ENCODE measurements at regions not wholly inside any gene's neighbourhood (a gene's known extent, or its start where the extent isn't known, plus 50 kb on each side); places are given as distances from the start of the nearest gene placed in this dataset.

- no peak for DNase-seq
Measured at GRCh38 chr10:128429835-128430513, 303.8 kb upstream of the MKI67 start.

GRCh38 chr10:128431083-128431482, 304.9 kb upstream of the MKI67 start:
- DNase-seq, result no peak

- DNase-seq, result no peak
Measured at GRCh38 chr10:128431506-128431905, 305.3 kb upstream of the MKI67 start.

- no peak for DNase-seq
Measured at GRCh38 chr10:128432011-128432410, 305.8 kb upstream of the MKI67 start.

DNA sequence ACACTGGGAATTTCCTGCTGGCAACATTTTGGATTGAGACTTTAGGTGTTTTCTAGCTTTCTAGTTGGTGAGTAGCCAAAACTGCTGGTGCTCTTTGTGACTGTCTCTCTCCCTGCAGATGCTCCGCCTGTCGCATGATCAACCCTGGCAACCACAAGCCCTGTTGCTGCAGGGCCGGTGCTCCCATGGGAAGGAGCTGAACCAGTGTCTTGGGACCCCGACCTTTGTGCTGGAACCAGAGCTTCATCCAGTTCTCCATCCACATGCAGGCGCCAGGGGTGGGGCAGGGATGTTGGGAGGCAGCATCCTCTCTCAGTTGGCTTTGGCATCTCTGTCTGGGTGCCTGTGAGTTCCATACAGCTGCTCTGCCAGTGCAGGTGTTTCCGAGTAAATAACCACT, 306.2 kb upstream of the MKI67 start:
- DNase-seq, result no peak

DNA sequence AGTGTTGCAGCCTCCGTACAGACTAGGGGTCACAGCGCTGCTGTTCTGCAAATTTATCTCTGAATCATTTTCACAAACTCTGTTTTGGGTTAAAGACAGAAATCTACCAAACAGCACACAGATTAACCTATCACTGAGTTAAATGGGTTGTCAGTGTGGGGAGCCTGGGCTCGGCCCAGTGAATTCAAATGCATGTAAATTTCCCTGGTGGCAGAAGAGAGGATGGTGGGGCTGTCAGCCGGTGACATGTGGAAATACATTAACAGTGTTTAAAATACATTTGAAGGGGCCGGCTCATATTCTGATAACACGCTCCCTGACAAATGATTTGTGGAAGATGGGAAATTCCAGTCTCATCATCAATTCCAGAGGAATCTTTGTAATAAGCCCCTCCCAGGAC, 309.6 kb upstream of the MKI67 start:
- no peak for DNase-seq

- DNase-seq, result no peak
Measured at GRCh38 chr10:128437786-128438345, 311.6 kb upstream of the MKI67 start.

- no peak for DNase-seq
Measured at GRCh38 chr10:128438417-128439063, 312.3 kb upstream of the MKI67 start.

DNA sequence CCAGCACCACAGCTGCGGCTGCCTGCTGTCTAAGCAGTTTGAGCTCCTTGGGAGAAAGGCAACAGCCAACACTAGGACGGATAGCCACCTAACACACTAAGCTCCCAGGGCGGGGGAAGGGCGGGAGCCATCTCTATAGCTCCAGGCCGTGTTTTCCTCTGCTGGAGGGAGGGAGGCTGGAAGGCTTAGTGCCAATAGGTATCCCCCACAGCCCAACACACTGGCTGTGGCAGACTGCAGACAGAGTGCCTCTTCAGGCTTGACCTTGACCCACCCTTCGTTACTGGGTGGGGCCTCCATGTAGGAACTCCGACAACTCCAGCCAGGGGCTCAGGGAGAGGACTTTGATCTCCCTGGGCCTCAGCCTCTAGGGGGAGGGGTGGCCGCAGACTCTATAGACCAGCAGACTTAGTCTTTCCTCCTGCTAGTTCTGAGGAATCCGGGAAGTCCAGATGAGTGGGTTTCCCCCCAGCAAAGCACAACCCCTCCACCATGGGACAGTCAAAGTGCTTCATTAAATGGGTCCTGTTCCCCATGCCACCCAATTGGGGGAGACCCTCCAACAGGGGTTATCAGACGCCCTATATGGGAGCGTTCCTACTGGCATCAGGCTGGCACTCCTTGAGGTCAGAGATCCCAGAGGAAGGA, 314.4 kb upstream of the MKI67 start:
- no peak for DNase-seq

DNA sequence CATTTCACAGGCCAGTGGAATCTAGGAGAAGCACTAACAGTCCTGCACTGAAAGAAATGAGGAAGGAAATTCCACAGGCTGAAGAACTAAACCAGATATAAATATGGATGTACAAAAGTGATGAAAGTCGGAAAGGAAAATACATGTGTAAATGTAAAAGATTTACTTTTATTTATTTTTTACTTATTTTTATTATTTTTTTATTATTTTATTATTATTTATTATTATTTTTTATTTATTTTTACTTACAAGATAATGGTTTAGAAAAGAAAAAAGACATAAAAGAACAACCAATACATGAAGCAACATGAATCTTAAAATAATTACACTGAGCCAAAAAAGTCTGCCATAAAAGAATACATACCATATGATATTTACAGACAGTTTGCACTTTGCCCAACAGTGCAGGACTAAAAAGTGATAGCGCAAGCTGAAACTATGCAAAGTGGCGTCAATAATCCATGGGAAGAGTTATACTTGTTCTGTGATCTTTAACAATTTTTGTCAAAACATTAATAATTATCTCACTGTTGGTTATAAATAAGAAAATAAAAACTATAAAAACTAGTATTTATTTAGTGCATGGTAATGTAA, 317.8 kb upstream of the MKI67 start:
- DNase-seq, result no peak

DNA sequence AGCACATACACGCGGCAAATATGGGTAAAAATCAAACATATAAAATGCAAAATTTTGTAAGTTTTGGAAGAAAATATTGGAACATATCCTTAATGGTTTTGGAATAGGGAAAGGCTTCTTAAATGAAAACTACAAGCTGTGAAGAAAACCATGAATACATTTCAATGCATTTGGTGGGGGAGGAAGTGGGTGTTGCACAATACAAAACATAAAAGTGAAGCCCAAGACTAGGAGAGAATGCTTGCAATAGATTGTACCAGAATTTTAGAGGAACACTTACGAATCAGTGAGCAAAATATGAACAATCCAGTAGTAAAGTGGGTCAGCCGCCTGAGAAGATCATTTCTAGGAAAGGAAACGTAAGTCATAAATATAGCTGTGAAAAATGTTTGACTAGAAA, 322.6 kb upstream of the MKI67 start:
- no peak for DNase-seq

GRCh38 chr10:128451879-128452278, 325.7 kb upstream of the MKI67 start:
- peak; percentile 15 for DNase-seq

DNA sequence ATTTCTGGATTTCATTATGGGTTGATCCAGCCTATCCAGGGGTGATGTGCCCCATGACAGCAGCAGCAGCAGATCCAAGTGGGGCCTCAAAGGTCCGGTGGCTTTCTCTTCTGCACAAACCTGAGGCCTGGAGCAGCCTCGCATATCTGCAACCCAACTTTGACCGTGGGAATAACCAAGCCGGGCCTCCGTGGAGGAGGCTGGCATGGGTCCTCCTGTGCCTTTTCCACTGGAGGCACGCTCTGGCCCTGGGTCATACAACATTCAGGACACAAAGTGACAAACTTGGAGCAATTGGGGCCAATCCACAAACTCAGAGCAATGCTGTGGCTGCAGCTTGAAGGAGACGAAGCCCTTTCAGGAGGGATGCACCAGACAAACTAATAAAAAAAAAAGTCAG, 330.0 kb upstream of the MKI67 start:
- no peak for DNase-seq

GRCh38 chr10:128457136-128457535, 330.9 kb upstream of the MKI67 start:
- DNase-seq, result no peak

DNA sequence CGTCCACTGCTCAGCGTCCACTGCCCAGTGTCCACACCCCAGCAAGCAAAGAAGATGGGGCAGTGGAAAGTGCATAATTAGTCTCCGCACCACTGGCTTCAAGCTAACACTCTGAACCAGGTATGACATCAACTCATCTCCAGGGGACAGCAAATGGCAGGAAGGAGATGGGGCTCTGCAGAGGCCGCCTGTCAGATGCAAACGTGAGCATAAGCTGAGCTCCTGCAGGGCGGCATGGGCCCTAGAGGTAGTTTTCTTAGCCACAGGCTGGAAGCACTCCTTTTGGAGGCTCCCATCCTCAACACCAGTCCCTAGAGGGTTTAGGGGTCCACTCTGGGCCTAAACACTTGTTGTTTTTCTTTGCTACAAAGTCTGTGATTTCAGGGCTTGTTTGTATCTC, 335.8 kb upstream of the MKI67 start:
- DNase-seq, result no peak

DNA sequence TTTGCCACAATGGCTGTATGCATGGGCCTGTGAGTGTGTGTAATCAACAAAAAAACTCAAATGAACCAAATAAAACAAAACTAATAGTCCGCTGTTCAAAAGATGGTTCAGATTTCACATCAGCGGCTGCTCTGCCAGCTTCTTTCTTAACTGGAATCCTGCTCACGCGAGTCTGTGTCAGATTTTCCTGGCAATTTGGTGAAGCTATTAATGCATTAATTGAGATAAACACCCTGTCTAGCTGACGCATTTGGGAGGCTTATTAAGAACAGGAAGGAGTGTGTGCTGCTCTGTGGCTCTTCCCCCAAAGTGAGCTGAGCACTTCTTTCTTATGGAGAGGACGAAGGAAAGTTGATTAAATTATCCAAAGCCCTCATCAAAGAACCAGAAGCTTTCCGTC, 336.6 kb upstream of the MKI67 start:
- DNase-seq, result no peak

- DNase-seq, result peak; percentile 58
Measured at GRCh38 chr10:128463991-128464760, 338.0 kb upstream of the MKI67 start.

- no peak for DNase-seq
Measured at GRCh38 chr10:128465697-128466096, 339.5 kb upstream of the MKI67 start.

DNA sequence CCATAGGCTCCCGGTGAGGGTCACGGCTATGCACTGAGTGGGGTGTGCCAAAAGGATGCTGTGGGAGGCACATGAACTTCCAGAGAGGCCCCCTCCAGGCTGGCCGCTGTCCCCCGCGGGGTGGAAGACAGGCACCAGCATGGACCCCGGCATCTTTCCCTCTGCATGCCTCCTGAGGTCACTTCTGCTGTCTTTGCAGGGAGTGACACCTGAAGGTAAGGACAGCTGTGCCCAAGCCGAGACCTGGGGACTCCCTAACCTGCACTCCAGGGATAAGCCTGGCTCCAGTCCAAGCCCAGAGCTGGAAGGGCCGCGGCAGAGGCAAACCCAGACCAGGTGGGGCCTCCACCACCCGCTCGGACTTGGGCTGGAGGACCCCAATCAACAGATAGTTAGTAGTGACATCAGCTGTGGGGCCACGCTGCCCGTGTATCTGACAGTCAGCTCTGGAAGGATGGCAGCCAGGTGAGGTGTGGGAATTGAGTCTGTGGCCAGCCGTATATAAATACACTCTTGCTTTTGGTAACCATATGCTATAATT, 340.7 kb upstream of the MKI67 start:
- DNase-seq, result no peak

DNA sequence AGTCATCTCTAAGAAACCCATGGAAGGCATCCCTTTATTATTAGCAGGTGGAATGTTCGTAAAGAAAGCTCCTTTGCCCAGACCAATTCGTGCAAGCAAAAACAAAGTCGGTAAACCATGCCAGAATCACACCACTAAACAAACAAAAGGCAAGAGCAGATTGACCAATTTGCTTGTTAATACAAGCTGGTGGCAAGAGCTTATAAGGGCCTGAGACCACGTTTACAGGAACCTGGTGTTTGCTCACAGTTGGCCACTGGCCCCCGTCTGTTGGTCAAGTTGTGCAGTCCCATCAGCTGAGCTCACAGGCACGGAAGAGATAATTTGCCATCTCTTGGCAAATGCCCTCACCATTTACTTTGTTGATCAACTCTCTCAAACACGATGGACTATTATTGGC, 342.2 kb upstream of the MKI67 start:
- no peak for DNase-seq

DNA sequence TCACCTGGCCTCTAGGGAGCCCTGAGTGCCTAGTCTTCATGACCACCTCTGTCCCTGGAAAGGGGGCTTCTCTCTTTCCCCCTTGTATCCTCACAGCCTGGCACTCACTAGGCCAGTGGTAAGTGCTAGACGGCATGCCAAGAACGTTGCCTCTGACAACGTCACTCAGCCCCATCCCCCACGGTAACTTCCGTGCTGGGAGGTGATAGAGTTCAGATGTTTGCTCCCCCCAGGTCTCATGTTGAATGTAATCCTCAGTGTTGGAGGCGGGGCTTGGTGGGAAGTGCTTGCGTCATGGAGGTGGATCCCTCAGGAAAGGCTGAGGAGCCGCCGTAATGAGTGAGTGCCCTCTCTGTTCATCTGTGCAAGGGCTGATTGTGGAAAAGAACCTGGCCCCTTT, 343.3 kb upstream of the MKI67 start:
- no peak for DNase-seq

GRCh38 chr10:128470321-128470965, 344.2 kb upstream of the MKI67 start:
- no peak for DNase-seq
